GM12875 (cell line): ENCODE measurements at regions not wholly inside any gene's neighbourhood (a gene's known extent, or its start where the extent isn't known, plus 50 kb on each side); places are given as distances from the start of the nearest gene placed in this dataset.

Experiments
- H3K4me3 ChIP-seq: one replicate; pipeline ENCODE4 v1.5.1; 2011; ENCODE audit warnings: low read depth, low read length, control low read depth
- CTCF ChIP-seq: IDR thresholded peaks from 2 replicates; pipeline ENCODE4 v1.5.1; 2011; ENCODE audit warnings: low read depth, mild to moderate bottlenecking, control low read depth, inconsistent platforms, low read length, moderate library complexity, borderline replicate concordance; ENCODE audit not compliant: insufficient read depth

DNA sequence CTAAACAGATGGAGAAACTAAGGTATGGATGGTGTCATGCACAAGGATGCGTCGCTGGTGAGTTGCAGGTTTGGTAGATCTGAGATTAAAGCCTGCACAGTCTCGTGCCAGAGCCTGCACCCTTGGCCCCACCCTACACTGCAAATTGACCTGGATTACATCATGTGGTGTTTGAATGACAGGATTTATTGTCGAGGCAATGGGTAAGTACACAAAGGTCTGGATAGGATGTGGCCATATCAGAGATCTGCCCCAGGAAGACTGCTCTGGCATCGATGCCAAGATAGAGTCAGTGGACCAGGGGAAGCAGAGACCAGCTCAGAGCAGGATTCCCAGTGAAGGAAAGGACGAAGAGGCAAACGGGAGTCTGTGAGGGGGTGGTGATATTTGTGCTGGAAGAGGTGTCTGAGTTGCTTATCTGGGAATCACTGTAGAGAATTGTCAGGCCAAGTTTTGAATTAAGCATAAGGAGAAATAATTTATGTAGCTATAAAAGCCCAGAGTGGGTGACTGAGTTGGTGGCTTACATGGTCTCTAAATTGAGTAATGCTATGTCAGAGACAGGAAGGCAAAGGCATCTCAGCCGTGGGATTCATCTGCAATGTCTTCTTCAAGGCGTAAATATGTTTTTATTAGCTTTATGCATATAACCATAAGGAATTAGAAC lies 499.6 kb upstream of the B3GAT1 start:
- no peak overlapping the region for H3K4me3 ChIP-seq
- no peak for TF ChIP-seq CTCF

DNA sequence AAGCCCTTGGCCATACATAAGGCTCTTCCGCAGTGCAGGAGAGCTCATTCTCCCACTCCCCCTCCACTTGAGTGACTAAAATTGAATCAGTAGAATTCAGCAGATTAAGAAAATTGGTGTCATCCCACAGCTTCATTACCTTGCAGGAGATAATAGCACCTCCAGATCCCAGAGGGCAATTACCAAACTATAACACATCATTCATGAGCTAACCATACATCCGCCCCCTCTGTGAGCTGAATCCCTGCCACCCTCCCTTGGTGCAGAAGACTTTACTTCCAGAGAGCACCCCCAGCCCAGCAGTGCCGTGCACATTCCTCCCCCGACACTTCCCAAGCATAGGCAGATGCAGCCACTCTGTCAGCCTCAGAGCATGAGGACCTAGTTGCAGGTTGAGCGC lies 496.5 kb upstream of the B3GAT1 start:
- H3K4me3 ChIP-seq, result no peak overlapping the region
- no peak for TF ChIP-seq CTCF

GRCh38 chr11:134907636-134908035 lies 495.6 kb upstream of the B3GAT1 start:
- no peak overlapping the region for H3K4me3 ChIP-seq
- TF ChIP-seq CTCF, result no peak

- no peak overlapping the region for H3K4me3 ChIP-seq
- TF ChIP-seq CTCF, result no peak
Observed at GRCh38 chr11:134906356-134906955, 494.4 kb upstream of the B3GAT1 start.

GRCh38 chr11:134905928-134906327 lies 493.9 kb upstream of the B3GAT1 start:
- no peak overlapping the region for H3K4me3 ChIP-seq
- TF ChIP-seq CTCF, result no peak

GRCh38 chr11:134905517-134905916 lies 493.5 kb upstream of the B3GAT1 start:
- no peak overlapping the region for H3K4me3 ChIP-seq
- TF ChIP-seq CTCF, result no peak
